ENCODE measurements at regions not wholly inside any gene's neighbourhood (a gene's known extent, or its start where the extent isn't known, plus 50 kb on each side); places are given as distances from the start of the nearest gene placed in this dataset.
"Not testable (repeated sequence)": the region's sequence is repeated elsewhere in the genome, so short reads cannot be mapped to it uniquely, and the experiment has no call there.

GRCh38 chr10:81405399-81405798 is 469.6 kb upstream of the NRG3 start:
- no peak for TF ChIP-seq POLR2A (IDR thresholded peaks at IDR 0.05)
- TF ChIP-seq, protein P1, sequence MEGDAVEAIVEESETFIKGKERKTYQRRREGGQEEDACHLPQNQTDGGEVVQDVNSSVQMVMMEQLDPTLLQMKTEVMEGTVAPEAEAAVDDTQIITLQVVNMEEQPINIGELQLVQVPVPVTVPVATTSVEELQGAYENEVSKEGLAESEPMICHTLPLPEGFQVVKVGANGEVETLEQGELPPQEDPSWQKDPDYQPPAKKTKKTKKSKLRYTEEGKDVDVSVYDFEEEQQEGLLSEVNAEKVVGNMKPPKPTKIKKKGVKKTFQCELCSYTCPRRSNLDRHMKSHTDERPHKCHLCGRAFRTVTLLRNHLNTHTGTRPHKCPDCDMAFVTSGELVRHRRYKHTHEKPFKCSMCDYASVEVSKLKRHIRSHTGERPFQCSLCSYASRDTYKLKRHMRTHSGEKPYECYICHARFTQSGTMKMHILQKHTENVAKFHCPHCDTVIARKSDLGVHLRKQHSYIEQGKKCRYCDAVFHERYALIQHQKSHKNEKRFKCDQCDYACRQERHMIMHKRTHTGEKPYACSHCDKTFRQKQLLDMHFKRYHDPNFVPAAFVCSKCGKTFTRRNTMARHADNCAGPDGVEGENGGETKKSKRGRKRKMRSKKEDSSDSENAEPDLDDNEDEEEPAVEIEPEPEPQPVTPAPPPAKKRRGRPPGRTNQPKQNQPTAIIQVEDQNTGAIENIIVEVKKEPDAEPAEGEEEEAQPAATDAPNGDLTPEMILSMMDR (IDR thresholded peaks at IDR 0.05) = no peak
- WGBS, 2 donors = 88 to 89% methylated on average over 2 of the region's 2 CpGs
- H3K4me3 ChIP-seq (ENCODE audit: low read depth, poor library complexity, severe bottlenecking) = no peak overlapping the region
- DNase-seq (ENCODE audit: low spot score in 2 of 2) = no peak
- intact Hi-C loops (cut with DNase I; ENCODE audit: low total_unique reads) = no loop called here

- no peak overlapping the region for H3K4me3 ChIP-seq (ENCODE audit: low read depth, poor library complexity, severe bottlenecking)
- no peak for DNase-seq (ENCODE audit: low spot score in 2 of 2)
- intact Hi-C loops (cut with DNase I; ENCODE audit: low total_unique reads) = no loop called here
- 21 to 31% methylated on average over 1 of the region's 1 CpG for WGBS, 2 donors
- no peak for TF ChIP-seq POLR2A (IDR thresholded peaks at IDR 0.05)
- TF ChIP-seq, protein P1 (IDR thresholded peaks at IDR 0.05) = no peak
Measured at GRCh38 chr10:81414038-81414437, 461.0 kb upstream of the NRG3 start.

- TF ChIP-seq, protein P1 (IDR thresholded peaks at IDR 0.05) = no peak
- no peak for TF ChIP-seq POLR2A (IDR thresholded peaks at IDR 0.05)
- intact Hi-C loops (cut with DNase I; ENCODE audit: low total_unique reads) = no loop called here
- no peak for DNase-seq (ENCODE audit: low spot score in 2 of 2)
- H3K4me3 ChIP-seq (ENCODE audit: low read depth, poor library complexity, severe bottlenecking) = no peak overlapping the region
Measured at GRCh38 chr10:81426722-81427121, 448.3 kb upstream of the NRG3 start.

- DNase-seq (ENCODE audit: low spot score in 2 of 2) = no peak
- H3K4me3 ChIP-seq (ENCODE audit: low read depth, poor library complexity, severe bottlenecking) = no peak overlapping the region
- TF ChIP-seq POLR2A (IDR thresholded peaks at IDR 0.05) = no peak
- TF ChIP-seq, protein P1 (IDR thresholded peaks at IDR 0.05) = no peak
- intact Hi-C loops (cut with DNase I; ENCODE audit: low total_unique reads) = no loop called here
- 64 to 72% methylated on average over 2 of the region's 2 CpGs for WGBS, 2 donors
Measured at GRCh38 chr10:81428456-81429134, 446.4 kb upstream of the NRG3 start.

DNA sequence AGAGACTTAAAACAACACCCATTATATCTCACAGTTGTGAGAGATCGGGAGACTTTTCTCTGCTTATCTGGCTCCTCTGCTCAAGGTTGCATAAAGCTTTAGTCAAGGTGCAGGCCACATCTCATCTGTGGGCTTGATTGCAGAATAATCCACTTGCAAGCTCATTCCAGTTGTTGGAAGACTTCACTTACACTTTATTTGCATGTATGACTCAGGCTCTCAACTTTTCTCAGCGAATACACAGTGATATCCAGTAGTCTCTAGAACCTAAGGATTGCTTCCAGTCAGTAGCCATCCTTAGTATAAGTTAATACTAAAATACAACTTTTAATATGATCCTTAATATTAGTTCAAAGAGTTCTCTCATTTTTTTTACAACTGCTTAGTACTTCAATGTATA is 435.5 kb upstream of the NRG3 start:
- no peak for DNase-seq (ENCODE audit: low spot score in 2 of 2)
- intact Hi-C loops (cut with DNase I; ENCODE audit: low total_unique reads) = no loop called here
- WGBS, 2 donors = 66 to 76% methylated on average over 2 of the region's 2 CpGs
- TF ChIP-seq, protein P1 (IDR thresholded peaks at IDR 0.05) = no peak
- no peak for TF ChIP-seq POLR2A (IDR thresholded peaks at IDR 0.05)
- H3K4me3 ChIP-seq (ENCODE audit: low read depth, poor library complexity, severe bottlenecking) = no peak overlapping the region

GRCh38 chr10:81441624-81442023 is 433.4 kb upstream of the NRG3 start:
- 96 to 97% methylated on average over 21 of the region's 21 CpGs for WGBS, 2 donors
- intact Hi-C loops (cut with DNase I; ENCODE audit: low total_unique reads); H3K4me3 ChIP-seq (ENCODE audit: low read depth, poor library complexity, severe bottlenecking); DNase-seq (ENCODE audit: low spot score in 2 of 2): not testable (repeated sequence)

All from lower leg skin (tissue), 4 donors.